ENCODE measurements at regions not wholly inside any gene's neighbourhood (a gene's known extent, or its start where the extent isn't known, plus 50 kb on each side); places are given as distances from the start of the nearest gene placed in this dataset.

DNA sequence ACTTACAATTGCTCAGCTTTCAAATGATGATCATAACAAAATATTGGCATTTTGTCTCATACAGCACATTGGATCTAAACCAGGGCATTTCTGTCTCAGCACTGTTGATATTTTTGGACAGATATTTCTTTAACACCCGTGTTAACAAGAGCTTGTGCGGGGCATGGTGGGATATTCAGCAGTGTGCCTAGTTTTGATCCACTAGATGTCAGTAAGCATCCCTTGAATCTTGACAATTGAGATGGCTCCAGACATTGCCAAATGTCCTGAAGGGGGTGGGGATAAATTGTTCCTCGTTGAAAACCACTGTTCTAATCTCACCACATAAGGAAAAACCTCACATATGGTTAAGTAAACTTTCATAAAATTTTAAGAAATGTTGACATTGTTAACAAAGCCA, 806.3 kb downstream of the STIM2 start:
- no peak overlapping the region for H2AFZ ChIP-seq

DNA sequence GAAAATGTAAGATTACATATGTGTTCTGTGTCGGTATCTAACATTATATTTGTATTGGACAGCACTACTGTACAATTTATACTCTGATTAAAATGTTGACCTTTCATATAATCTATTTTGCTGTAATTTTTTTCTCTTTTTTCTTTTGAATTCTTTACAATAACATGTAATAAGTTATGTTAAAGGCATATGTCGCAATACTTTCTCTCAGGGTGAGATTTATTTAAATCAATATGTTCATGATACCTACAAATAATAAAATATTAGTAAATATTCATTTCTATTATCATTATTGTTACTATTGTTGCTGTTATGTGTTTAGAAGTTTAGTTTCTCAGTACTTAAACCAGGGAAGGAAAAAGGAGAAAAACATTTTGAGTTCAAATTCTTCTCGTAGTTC, 807.4 kb downstream of the STIM2 start:
- H3K9me3 Mint-ChIP-seq, result no peaks in the 10 kb centered on the region
- Histone ChIP-seq H3K36me3 (ENCODE audit: insufficient read depth) (no peaks in the 10 kb centered on the region), H3K4me2 (no peak overlapping the region), H3K27ac (ENCODE audit: low read depth) (no peak overlapping the region), H3K4me1 (ENCODE audit: insufficient read depth) (peaks cover 12% of the 10 kb centered on the region), H3F3A (replicated peaks; ENCODE audit: low read depth) (no peaks in the 10 kb centered on the region), H2AFZ (no peak overlapping the region), H3K79me2 (replicated peaks; ENCODE audit: insufficient read depth) (no peaks in the 10 kb centered on the region), H3K27me3 (ENCODE audit: insufficient read depth) (no peaks in the 10 kb centered on the region), H4K20me1 (replicated peaks; ENCODE audit: insufficient read depth) (no peaks in the 10 kb centered on the region), H3K9me2 (ENCODE audit: insufficient read depth) (0 out of 2 replicates have a peak, but pooled peaks cover 8% of the 10 kb centered on the region), H3K4me3 (no peak overlapping the region)
- H3K27me3 Mint-ChIP-seq (ENCODE audit: insufficient read depth, low read depth, poor library complexity), result no peaks in the 10 kb centered on the region
- no peak overlapping the region for H3K4me3 Mint-ChIP-seq
- H3K4me1 Mint-ChIP-seq, result peaks cover 7% of the 10 kb centered on the region; the same call in 2 of the 3 replicates
- no peak overlapping the region for H3K27ac Mint-ChIP-seq
- DNase-seq (ENCODE audit: low spot score) (no peak), ATAC-seq (no peak)
- TF ChIP-seq EZH2phosphoT487 (IDR thresholded peaks at IDR 0.05; ENCODE audit: unreplicated experiment), result no peak
- TF ChIP-seq, protein P1, sequence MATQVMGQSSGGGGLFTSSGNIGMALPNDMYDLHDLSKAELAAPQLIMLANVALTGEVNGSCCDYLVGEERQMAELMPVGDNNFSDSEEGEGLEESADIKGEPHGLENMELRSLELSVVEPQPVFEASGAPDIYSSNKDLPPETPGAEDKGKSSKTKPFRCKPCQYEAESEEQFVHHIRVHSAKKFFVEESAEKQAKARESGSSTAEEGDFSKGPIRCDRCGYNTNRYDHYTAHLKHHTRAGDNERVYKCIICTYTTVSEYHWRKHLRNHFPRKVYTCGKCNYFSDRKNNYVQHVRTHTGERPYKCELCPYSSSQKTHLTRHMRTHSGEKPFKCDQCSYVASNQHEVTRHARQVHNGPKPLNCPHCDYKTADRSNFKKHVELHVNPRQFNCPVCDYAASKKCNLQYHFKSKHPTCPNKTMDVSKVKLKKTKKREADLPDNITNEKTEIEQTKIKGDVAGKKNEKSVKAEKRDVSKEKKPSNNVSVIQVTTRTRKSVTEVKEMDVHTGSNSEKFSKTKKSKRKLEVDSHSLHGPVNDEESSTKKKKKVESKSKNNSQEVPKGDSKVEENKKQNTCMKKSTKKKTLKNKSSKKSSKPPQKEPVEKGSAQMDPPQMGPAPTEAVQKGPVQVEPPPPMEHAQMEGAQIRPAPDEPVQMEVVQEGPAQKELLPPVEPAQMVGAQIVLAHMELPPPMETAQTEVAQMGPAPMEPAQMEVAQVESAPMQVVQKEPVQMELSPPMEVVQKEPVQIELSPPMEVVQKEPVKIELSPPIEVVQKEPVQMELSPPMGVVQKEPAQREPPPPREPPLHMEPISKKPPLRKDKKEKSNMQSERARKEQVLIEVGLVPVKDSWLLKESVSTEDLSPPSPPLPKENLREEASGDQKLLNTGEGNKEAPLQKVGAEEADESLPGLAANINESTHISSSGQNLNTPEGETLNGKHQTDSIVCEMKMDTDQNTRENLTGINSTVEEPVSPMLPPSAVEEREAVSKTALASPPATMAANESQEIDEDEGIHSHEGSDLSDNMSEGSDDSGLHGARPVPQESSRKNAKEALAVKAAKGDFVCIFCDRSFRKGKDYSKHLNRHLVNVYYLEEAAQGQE (IDR thresholded peaks at IDR 0.05; ENCODE audit: unreplicated experiment), result no peak
- H3K36me3 Mint-ChIP-seq (ENCODE audit: low read depth), result no peaks in the 10 kb centered on the region

More for the DNA sequence above, 806.3 kb downstream of the STIM2 start:
- Mint-ChIP-seq H3K27me3 (ENCODE audit: insufficient read depth, low read depth, poor library complexity) (peaks cover 4% of the 10 kb centered on the region), H3K4me1 (peaks cover 17% of the 10 kb centered on the region), H3K36me3 (ENCODE audit: low read depth) (no peaks in the 10 kb centered on the region), H3K27ac (no peak overlapping the region), H3K9me3 (no peaks in the 10 kb centered on the region), H3K4me3 (no peak overlapping the region)
- H3K27me3 ChIP-seq (ENCODE audit: insufficient read depth), result no peaks in the 10 kb centered on the region
- TF ChIP-seq, protein P2, sequence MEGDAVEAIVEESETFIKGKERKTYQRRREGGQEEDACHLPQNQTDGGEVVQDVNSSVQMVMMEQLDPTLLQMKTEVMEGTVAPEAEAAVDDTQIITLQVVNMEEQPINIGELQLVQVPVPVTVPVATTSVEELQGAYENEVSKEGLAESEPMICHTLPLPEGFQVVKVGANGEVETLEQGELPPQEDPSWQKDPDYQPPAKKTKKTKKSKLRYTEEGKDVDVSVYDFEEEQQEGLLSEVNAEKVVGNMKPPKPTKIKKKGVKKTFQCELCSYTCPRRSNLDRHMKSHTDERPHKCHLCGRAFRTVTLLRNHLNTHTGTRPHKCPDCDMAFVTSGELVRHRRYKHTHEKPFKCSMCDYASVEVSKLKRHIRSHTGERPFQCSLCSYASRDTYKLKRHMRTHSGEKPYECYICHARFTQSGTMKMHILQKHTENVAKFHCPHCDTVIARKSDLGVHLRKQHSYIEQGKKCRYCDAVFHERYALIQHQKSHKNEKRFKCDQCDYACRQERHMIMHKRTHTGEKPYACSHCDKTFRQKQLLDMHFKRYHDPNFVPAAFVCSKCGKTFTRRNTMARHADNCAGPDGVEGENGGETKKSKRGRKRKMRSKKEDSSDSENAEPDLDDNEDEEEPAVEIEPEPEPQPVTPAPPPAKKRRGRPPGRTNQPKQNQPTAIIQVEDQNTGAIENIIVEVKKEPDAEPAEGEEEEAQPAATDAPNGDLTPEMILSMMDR (conservative IDR thresholded peaks at IDR 0.05; ENCODE audit: low read depth in 2 of 2), result peak; percentile 52 to 61
- TF ChIP-seq CREB1 (CRISPR knock-in tag; IDR thresholded peaks at IDR 0.05; ENCODE audit: low read depth), result no peak
- no peaks in the 10 kb centered on the region for H3K36me3 ChIP-seq (ENCODE audit: insufficient read depth)
- no peaks in the 10 kb centered on the region for H3F3A ChIP-seq (replicated peaks; ENCODE audit: low read depth)
- H3K4me2 ChIP-seq, result no peak overlapping the region
- H3K9me2 ChIP-seq (ENCODE audit: insufficient read depth), result 0 out of 2 replicates have a peak, but pooled peaks cover 8% of the 10 kb centered on the region
- DNase-seq (ENCODE audit: low spot score) (peak; percentile 55), ATAC-seq (peak; percentile 77)
- no peak overlapping the region for H3K27ac ChIP-seq (ENCODE audit: low read depth)
- no peaks in the 10 kb centered on the region for H4K20me1 ChIP-seq (replicated peaks; ENCODE audit: insufficient read depth)
- H3K4me1 ChIP-seq (ENCODE audit: insufficient read depth), result peaks cover 18% of the 10 kb centered on the region
- no peaks in the 10 kb centered on the region for H3K79me2 ChIP-seq (replicated peaks; ENCODE audit: insufficient read depth)
- H3K4me3 ChIP-seq, result no peak overlapping the region

DNA sequence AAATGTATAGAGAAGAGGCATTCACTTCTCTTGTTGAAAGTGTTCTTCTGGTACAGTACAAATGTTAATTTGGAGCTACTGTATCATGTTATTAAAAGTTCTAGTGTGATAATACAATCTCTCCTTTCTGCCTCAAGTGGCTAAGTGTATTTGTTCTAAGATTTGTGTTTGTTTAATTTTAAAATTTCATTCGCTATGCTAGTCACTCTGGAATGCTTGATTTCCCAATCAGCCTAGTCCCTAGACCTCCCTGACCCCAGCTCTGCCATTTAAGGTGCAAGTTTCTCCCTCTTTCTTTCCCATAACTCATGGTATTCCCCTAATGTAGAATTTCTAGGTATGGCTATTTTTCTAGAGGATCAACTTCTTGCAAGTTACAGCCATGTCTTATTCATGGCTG, 817.4 kb downstream of the STIM2 start:
- H3K27me3 ChIP-seq (ENCODE audit: insufficient read depth), result no peaks in the 10 kb centered on the region
- H3F3A ChIP-seq (replicated peaks; ENCODE audit: low read depth), result no peaks in the 10 kb centered on the region
- no peak overlapping the region for H3K27ac ChIP-seq (ENCODE audit: low read depth)
- Mint-ChIP-seq H3K9me3 (no peaks in the 10 kb centered on the region), H3K4me3 (no peak overlapping the region), H3K36me3 (ENCODE audit: low read depth) (no peaks in the 10 kb centered on the region), H3K27ac (no peak overlapping the region), H3K27me3 (ENCODE audit: insufficient read depth, low read depth, poor library complexity) (no peaks in the 10 kb centered on the region), H3K4me1 (peaks cover 2% of the 10 kb centered on the region)
- ATAC-seq (no peak), DNase-seq (ENCODE audit: low spot score) (no peak)
- H3K4me2 ChIP-seq, result no peak overlapping the region
- no peak overlapping the region for H3K4me3 ChIP-seq
- H3K36me3 ChIP-seq (ENCODE audit: insufficient read depth), result no peaks in the 10 kb centered on the region
- H3K9me2 ChIP-seq (ENCODE audit: insufficient read depth), result no peaks in the 10 kb centered on the region
- no peaks in the 10 kb centered on the region for H3K79me2 ChIP-seq (replicated peaks; ENCODE audit: insufficient read depth)
- H3K4me1 ChIP-seq (ENCODE audit: insufficient read depth), result no peaks in the 10 kb centered on the region
- H4K20me1 ChIP-seq (replicated peaks; ENCODE audit: insufficient read depth), result no peaks in the 10 kb centered on the region
- H2AFZ ChIP-seq, result no peak overlapping the region
- TF ChIP-seq NANOG (IDR thresholded peaks at IDR 0.05; ENCODE audit: borderline replicate concordance) (no peak), CREB1 (CRISPR knock-in tag; IDR thresholded peaks at IDR 0.05; ENCODE audit: low read depth) (no peak), EZH2 (IDR thresholded peaks at IDR 0.05; ENCODE audit: low read depth, unreplicated experiment) (no peak), ZNF114 (CRISPR knock-in tag; IDR thresholded peaks at IDR 0.05) (no peak), ZNF331 (CRISPR knock-in tag; IDR thresholded peaks at IDR 0.05; ENCODE audit: low read depth) (no peak), POLR2AphosphoS5 (IDR thresholded peaks at IDR 0.05; ENCODE audit: low read depth) (no peak)
- TF ChIP-seq, protein P1 (IDR thresholded peaks at IDR 0.05; ENCODE audit: unreplicated experiment), result no peak
- TF ChIP-seq, protein P3, sequence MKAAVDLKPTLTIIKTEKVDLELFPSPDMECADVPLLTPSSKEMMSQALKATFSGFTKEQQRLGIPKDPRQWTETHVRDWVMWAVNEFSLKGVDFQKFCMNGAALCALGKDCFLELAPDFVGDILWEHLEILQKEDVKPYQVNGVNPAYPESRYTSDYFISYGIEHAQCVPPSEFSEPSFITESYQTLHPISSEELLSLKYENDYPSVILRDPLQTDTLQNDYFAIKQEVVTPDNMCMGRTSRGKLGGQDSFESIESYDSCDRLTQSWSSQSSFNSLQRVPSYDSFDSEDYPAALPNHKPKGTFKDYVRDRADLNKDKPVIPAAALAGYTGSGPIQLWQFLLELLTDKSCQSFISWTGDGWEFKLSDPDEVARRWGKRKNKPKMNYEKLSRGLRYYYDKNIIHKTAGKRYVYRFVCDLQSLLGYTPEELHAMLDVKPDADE (IDR thresholded peaks at IDR 0.05), result no peak
